ENCODE measurements at regions not wholly inside any gene's neighbourhood (a gene's known extent, or its start where the extent isn't known, plus 50 kb on each side); places are given as distances from the start of the nearest gene placed in this dataset.
"Not testable (repeated sequence)": the region's sequence is repeated elsewhere in the genome, so short reads cannot be mapped to it uniquely, and the experiment has no call there.

DNA sequence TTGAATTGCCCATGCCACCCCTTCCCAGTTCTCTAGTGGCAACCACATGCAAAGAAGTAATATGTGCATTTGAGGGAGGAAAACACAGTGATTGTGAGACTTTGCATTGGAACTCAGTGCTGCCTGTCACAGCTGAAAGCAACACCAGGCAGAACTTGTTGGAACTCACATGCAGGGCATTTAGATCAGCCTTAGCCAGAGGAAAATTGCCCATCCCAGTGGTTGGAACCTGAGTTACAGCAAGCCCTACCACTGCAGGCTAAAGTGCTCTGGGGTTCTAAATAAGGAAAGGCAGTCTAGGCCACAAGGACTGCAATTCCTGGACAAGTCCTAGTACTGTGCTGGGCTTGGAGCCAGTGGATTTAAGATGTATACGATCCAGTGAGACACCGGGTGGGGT lies 245.3 kb upstream of the UFL1 start:
- no peak for DNase-seq

DNA sequence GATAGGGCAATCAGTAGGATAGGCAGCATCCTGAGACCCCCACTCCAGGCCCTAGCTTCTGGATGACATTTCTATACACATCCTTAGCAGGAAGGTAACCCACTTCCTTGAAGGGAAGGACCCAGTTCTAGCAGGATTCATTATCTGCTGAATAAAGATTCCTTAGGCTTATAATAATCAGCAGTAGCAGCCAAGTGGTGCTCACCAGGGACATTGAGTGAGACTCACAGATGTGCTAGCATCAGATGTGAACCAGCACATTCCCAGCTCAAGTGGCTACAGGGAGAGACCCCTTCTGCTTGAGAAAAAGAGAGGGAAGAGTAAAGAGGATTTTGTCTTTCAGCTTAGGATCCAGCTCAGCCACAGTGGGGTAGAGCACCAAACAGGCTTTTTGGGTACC lies 244.8 kb upstream of the UFL1 start:
- no peak for DNase-seq

DNA sequence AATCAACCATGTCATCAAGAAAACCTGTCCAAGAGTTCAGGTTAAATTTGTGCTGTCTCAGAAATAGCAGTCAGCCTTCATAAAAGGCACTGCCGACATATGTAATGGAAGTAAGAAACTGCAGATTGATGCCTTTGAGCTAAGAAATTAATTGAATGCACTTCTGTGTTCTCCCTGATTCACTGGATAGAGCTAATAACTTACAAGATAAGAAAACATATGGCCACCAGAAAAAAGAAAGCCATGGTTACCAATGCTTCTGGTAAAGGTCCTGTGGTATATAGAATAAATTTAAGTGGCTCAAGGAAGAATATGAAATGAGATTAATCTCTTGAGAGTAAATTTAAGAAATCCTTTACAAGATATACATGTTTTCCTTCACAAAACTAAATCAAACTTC lies 242.5 kb upstream of the UFL1 start:
- DNase-seq = no peak

- no peak for DNase-seq
Measured at GRCh38 chr6:96286503-96286902, 235.1 kb upstream of the UFL1 start.

DNA sequence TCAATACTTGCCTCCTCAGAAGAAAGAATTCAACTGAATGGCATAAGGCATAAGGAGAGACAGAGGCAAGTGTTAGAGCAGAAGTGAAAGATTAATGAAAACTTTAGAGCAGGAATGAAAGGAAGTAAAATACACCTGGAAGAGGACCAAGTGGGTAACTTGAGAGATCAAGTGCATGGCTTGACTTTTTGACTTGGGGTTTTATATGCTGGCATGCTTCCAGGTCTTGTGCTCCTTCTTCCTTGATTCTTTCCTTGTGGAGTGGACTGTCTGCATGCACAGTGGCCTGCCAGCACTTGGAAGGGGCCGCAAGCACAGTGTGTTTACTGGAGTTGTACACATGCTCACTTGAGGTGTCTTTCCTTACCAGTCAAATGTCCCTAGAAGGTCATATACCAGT lies 222.1 kb upstream of the UFL1 start:
- DNase-seq = no peak

DNA sequence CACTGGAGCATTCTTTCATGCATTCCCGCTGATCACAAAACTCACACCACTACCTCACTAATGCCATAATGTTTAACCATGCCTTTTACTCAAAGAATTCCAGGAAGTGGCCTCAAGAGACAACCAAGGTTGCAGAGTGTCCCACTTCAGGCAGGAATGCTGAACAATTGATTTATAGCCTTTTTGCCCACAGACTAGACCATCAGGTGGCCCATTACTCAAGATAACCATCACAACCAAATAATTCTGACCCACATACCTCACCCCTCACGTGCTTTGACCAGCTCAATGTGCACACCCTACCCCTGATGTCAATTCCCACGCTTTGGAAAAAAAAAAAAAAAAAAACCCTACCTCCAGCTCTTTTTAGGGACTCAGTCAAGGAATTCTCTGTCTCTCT lies 220.6 kb upstream of the UFL1 start:
- DNase-seq = no peak

DNA sequence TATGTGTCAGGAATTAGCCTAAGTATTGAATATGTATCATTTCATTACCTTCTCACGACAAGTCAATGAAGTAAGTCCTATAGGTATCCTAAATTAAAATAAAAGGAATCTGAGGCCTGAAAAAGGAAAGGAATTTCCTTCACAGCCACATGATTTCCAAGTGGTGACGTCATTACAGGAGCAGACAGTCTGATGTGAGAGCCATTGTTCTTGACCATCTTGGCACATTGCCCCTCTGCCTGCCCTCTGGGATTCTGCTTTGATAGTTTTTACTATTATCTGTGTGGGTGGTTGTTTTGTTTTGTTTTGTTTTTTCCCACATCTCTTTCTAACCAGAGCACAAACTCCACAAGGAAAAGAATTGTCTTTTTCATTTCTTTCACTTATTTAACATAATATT lies 219.8 kb upstream of the UFL1 start:
- DNase-seq = no peak

- no peak for DNase-seq
Measured at GRCh38 chr6:96302991-96303390, 218.6 kb upstream of the UFL1 start.

DNA sequence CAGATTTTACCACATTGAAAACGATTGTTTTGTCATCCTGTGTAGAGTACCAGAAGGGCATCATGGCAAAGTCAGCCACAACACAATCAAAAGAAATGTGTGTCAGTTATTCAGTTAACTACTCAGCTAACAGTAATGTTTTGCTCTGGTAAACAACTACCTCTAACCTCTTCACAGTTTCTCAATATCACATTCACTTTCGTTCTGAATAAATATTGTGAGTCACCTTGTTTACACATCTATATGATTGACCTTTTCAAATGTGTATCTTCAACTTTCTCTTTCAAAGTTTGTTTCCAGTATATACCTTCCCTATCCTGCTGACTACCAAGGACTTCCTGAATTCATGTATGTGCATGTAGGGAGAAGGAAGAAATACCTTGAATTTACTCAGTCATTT lies 216.6 kb upstream of the UFL1 start:
- no peak for DNase-seq

- DNase-seq = no peak
Measured at GRCh38 chr6:96330884-96331283, 190.7 kb upstream of the UFL1 start.

DNA sequence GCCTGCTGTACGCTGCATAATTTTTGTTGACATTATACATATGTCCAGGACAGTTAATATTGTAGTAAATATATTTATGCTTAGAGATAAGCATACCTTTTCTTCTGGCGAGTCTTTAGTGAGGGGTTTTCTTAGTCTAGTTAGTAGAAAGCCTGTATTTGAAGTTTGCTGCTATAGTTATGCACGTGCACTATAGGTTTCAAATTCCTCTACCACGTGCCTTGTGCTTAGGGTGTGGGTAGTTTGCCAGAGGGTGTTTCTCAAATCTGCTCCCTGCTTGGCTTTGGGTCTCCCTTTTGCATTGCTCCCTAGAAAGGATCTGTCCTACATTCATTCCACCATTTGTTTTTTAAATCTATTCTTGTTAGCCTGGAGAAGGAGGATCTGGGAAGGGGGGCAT lies 181.4 kb upstream of the UFL1 start:
- no peak for DNase-seq

- no peak for DNase-seq
Measured at GRCh38 chr6:96345501-96345900, 176.1 kb upstream of the UFL1 start.

- no peak for DNase-seq
Measured at GRCh38 chr6:96381246-96381645, 140.4 kb upstream of the UFL1 start.

GRCh38 chr6:96391776-96392360 lies 129.7 kb upstream of the UFL1 start:
- DNase-seq = peak; percentile 0

- DNase-seq = peak; percentile 1
Measured at GRCh38 chr6:96394727-96395126, 126.9 kb upstream of the UFL1 start.

- no peak for DNase-seq
Measured at GRCh38 chr6:96410467-96410866, 111.1 kb upstream of the UFL1 start.

- no peak for DNase-seq
Measured at GRCh38 chr6:96420294-96420693, 101.3 kb upstream of the UFL1 start.

DNA sequence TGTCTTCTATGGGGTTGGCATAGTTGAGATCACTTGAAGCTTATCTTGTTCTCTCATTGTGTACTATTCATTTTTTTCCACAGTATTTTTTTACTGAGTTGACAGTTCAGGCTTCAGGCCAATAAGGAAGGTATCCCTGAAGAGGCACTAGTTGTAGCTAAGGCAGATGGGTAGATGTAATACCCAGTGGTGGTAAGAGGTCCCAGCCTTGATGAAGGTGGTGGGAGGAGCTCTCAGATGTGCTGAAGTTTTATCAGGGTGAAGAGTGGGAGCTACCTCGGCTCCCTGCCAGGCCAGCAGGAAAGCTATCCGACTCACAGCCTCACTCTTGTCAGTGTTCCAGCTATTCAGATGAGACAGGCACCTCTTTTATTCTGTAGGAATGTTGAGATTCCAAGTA lies 87.7 kb upstream of the UFL1 start:
- no peak for DNase-seq

DNA sequence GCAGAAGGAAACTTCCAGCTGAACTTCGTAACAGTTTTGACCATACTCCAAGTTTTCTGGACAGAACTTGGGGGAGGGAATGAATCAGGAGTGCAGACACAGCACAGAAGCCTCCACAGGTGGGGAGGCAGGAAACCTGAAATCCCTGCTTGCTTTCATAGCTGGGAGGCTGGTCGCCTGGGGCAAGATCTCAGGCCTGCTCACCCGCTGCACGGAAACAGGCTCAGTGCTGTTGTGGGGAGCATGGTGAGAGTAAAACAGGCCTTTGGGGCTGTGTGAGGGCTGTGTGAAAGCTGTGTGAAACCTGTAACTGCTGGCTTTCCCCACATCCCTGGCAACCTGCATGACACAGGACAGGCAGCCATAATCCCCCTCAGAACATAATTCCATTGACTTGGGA lies 85.2 kb upstream of the UFL1 start:
- no peak for DNase-seq

DNA sequence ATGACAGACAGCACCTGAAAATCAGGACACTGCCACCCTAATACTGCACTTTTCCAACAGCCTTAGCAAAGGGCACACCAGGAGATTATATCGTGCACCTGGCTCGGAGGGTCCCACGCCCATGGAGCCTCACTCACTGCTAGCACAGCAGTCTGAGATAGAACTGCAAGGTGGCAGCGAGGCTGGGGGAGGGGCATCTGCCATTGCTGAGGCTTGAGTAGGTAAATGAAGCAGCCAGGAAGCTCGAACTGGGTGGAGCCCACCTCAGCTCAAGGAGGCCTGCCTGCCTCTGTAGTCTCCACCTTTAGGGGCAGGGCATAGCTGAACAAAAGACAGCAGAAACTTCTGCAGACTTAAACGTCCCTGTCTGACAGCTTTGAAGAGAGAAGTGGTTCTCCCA lies 84.4 kb upstream of the UFL1 start:
- not testable (repeated sequence) for DNase-seq

- DNase-seq = no peak
Measured at GRCh38 chr6:96450082-96450769, 71.4 kb upstream of the UFL1 start.

DNA sequence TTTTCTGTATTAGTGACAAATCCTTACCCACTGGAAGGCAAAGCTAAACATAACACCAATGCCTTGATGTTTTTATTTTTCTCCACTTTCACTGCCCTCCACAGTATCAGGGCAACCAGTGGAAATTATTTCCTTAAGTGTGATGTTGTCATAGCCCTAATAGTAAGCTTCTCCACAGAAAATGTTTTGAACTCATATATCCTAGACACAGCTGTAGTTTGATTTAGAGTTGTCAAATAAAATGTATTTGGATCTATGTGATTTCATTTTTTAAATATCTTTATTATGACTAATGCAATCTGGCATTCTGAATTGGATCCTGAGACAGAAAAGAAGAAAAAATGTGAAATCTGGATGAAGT lies 70.9 kb upstream of the UFL1 start:
- no peak for DNase-seq

DNA sequence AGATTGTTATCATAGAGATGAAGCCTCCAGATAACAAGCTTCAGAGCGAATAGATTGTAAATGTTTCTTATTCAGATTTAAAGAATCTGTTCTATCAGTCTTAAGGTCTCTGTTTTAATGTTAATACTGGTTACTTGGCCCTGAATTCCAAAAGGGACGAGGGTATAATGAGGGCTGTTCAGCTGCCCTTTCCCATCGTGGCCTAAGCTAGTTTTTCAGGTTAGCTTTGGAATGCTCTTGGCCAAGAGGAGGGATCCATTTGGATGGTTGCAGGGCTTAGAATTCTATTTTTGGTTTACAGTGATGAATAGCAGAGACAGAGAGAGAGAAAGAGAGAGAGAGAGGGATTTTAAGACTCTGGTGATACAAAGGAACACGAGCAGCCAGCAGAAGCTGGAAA lies 62.8 kb upstream of the UFL1 start:
- DNase-seq = no peak

DNA sequence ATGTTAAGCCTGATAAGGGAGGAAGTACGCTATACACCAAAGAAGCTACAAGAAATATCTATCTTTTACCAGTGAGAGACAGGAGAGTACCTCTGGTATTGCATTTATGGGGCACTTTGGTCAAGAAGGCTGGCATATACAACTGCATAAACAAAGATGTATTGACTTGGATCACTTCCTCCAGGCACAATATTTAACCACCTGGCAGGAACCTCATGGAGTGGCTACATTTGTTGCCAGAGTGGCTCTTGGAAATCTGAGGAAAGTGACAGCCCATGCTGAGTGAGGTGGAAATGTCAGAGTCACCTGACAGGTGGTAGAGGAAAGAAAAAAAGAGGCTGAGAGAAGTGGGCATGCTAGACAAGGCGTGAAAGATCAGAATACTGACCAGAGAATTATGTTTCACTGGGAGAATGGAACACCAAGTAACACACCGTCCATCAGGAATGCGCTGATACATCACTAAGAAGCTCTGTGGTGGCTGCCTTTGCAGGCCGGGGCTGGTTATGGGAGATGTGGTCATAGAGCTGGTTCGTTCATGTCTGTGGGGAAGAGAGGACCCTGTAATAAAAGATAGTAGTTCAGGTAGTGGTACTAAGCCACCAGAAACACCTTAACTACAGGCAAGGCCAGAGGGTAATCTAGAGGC lies 61.4 kb upstream of the UFL1 start:
- DNase-seq = no peak
